GM12878 (cell line): ENCODE measurements at regions not wholly inside any gene's neighbourhood (a gene's known extent, or its start where the extent isn't known, plus 50 kb on each side); places are given as distances from the start of the nearest gene placed in this dataset.

Experiments
- BACH1 ChIP-seq: fragments of 450-650 bp; IDR thresholded peaks from 2 replicates; pipeline ENCODE4 v1.6.1; 2017; ENCODE audit warnings: mild to moderate bottlenecking, borderline replicate concordance
- HCFC1 ChIP-seq: fragments of 150-350 bp; IDR thresholded peaks from 2 replicates; pipeline ENCODE4 v1.6.1; 2014; ENCODE audit warnings: low read length
- KLF5 ChIP-seq: fragments of 450-650 bp; IDR thresholded peaks from 2 replicates; pipeline ENCODE4 v1.6.1; 2014; ENCODE audit warnings: mild to moderate bottlenecking; ENCODE audit not compliant: partially characterized antibody
- NR2C1 ChIP-seq: fragments of 450-650 bp; IDR thresholded peaks from 2 replicates; pipeline ENCODE4 v1.6.1; 2017; ENCODE audit warnings: antibody characterized with exemption, mild to moderate bottlenecking, moderate library complexity
- SKIL ChIP-seq: fragments of 450-650 bp; IDR thresholded peaks from 2 replicates; pipeline ENCODE4 v1.6.1; 2017; ENCODE audit warnings: mild to moderate bottlenecking, low read depth, inconsistent platforms; ENCODE audit not compliant: poor library complexity, severe bottlenecking
- USF1 ChIP-seq: IDR thresholded peaks from 2 replicates; pipeline ENCODE4 v1.6.1; 2011; ENCODE audit warnings: borderline replicate concordance, low read depth, mild to moderate bottlenecking, moderate library complexity, mixed read lengths, low read length; ENCODE audit not compliant: insufficient read depth; ENCODE audit errors: extremely low read length
- ZBED1 ChIP-seq: IDR thresholded peaks from 2 replicates; pipeline ENCODE4 v1.6.1; 2016; ENCODE audit warnings: borderline replicate concordance
- ZBTB40 ChIP-seq: fragments of 450-650 bp; IDR thresholded peaks from 2 replicates; pipeline ENCODE4 v1.6.1; 2016; ENCODE audit warnings: mild to moderate bottlenecking, moderate library complexity, borderline replicate concordance

- no peak for TF ChIP-seq ZBTB40
- TF ChIP-seq KLF5, result no peak
- TF ChIP-seq BACH1, result no peak
- no peak for TF ChIP-seq NR2C1
- no peak for TF ChIP-seq HCFC1
- no peak for TF ChIP-seq USF1
- TF ChIP-seq ZBED1, result no peak
- no peak for TF ChIP-seq SKIL
These were observed 209.4 kb upstream of the TLE4 start (continued) for GRCh38 chr9:79362100-79363081.
